ENCODE measurements at regions not wholly inside any gene's neighbourhood (a gene's known extent, or its start where the extent isn't known, plus 50 kb on each side); places are given as distances from the start of the nearest gene placed in this dataset.
"Not testable (repeated sequence)": the region's sequence is repeated elsewhere in the genome, so short reads cannot be mapped to it uniquely, and the experiment has no call there.

GRCh38 chr20:48040491-48040890 is 255.2 kb upstream of the SULF2 start:
- H3K4me3 Mint-ChIP-seq (ENCODE audit: low read depth, unreplicated experiment): no peak overlapping the region
- no peak overlapping the region for H3K27ac Mint-ChIP-seq (ENCODE audit: unreplicated experiment)
- intact Hi-C loops (cut with micrococcal nuclease; ENCODE audit: unreplicated experiment): no loop called here
- TF ChIP-seq, protein P1, sequence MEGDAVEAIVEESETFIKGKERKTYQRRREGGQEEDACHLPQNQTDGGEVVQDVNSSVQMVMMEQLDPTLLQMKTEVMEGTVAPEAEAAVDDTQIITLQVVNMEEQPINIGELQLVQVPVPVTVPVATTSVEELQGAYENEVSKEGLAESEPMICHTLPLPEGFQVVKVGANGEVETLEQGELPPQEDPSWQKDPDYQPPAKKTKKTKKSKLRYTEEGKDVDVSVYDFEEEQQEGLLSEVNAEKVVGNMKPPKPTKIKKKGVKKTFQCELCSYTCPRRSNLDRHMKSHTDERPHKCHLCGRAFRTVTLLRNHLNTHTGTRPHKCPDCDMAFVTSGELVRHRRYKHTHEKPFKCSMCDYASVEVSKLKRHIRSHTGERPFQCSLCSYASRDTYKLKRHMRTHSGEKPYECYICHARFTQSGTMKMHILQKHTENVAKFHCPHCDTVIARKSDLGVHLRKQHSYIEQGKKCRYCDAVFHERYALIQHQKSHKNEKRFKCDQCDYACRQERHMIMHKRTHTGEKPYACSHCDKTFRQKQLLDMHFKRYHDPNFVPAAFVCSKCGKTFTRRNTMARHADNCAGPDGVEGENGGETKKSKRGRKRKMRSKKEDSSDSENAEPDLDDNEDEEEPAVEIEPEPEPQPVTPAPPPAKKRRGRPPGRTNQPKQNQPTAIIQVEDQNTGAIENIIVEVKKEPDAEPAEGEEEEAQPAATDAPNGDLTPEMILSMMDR (IDR thresholded peaks at IDR 0.05; ENCODE audit: unreplicated experiment): no peak
- BruUV-seq (replicated peaks): no TSS peak
- no peaks in the 10 kb centered on the region for H3K4me1 Mint-ChIP-seq (ENCODE audit: low read depth, unreplicated experiment)
- H3K9me3 Mint-ChIP-seq (ENCODE audit: low read depth, unreplicated experiment): no peaks in the 10 kb centered on the region
- CTCF ChIA-PET: no interaction called here
- peaks cover 18% of the 10 kb centered on the region for H3K27me3 Mint-ChIP-seq (ENCODE audit: unreplicated experiment)
- H3K36me3 Mint-ChIP-seq (ENCODE audit: insufficient read depth, unreplicated experiment): no peaks in the 10 kb centered on the region
- no peak for DNase-seq

DNA sequence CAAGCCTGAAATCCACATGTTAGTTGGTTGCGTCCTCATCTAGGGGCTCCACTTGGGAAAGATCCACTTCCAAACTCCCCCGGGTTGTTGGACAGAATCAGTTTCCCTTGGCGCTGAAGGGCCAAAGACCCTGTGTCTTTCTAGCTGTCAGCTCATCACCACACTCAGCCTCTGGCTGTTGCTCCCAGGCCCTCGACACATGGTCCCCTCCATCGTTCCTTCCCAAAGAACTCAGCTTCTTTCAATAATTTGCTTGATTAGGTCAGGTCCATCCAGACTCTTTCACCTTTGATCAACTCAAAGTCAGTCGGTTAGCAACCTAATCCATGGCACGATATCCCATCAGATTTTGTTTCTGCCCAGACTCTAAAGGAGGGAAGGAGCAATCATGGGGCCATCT is 254.8 kb upstream of the SULF2 start:
- TF ChIP-seq, protein P1 (IDR thresholded peaks at IDR 0.05; ENCODE audit: unreplicated experiment): no peak
- Mint-ChIP-seq H3K27ac (ENCODE audit: unreplicated experiment) (no peak overlapping the region), H3K27me3 (ENCODE audit: unreplicated experiment) (peaks cover 13% of the 10 kb centered on the region), H3K4me1 (ENCODE audit: low read depth, unreplicated experiment) (no peaks in the 10 kb centered on the region), H3K4me3 (ENCODE audit: low read depth, unreplicated experiment) (no peak overlapping the region), H3K9me3 (ENCODE audit: low read depth, unreplicated experiment) (peaks cover 2% of the 10 kb centered on the region), H3K36me3 (ENCODE audit: insufficient read depth, unreplicated experiment) (no peaks in the 10 kb centered on the region)
- intact Hi-C loops (cut with micrococcal nuclease; ENCODE audit: unreplicated experiment): no loop called here
- CTCF ChIA-PET: no interaction called here
- no peak for DNase-seq
- no TSS peak for BruUV-seq (replicated peaks)

GRCh38 chr20:48039514-48039913 is 254.2 kb upstream of the SULF2 start:
- H3K36me3 Mint-ChIP-seq (ENCODE audit: insufficient read depth, unreplicated experiment): no peaks in the 10 kb centered on the region
- H3K27me3 Mint-ChIP-seq (ENCODE audit: unreplicated experiment): peaks cover 13% of the 10 kb centered on the region
- CTCF ChIA-PET: no interaction called here
- intact Hi-C loops (cut with micrococcal nuclease; ENCODE audit: unreplicated experiment): no loop called here
- TF ChIP-seq, protein P1 (IDR thresholded peaks at IDR 0.05; ENCODE audit: unreplicated experiment): no peak
- no peaks in the 10 kb centered on the region for H3K4me1 Mint-ChIP-seq (ENCODE audit: low read depth, unreplicated experiment)
- peaks cover 2% of the 10 kb centered on the region for H3K9me3 Mint-ChIP-seq (ENCODE audit: low read depth, unreplicated experiment)
- H3K27ac Mint-ChIP-seq (ENCODE audit: unreplicated experiment): no peak overlapping the region
- no TSS peak for BruUV-seq (replicated peaks)
- H3K4me3 Mint-ChIP-seq (ENCODE audit: low read depth, unreplicated experiment): no peak overlapping the region
- no peak for DNase-seq

DNA sequence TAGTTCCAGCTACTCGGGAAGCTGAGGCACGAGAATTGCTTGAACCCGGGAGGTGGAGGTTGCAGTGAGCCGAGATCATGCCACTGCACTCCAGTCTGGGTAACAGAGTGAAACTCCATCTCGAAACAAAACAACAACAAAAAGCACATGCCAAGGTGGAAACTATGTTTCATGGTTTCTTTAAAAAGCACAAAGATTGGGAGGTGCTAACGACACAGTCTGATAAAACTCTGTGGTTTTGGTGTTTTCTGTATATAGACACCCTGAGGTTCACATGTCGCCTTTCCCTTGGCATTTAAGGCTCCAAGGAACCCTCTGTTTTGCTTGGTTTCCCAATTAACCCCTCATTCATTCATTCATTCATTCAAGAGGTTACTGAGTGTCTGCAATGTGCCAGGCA is 253.4 kb upstream of the SULF2 start:
- intact Hi-C loops (cut with micrococcal nuclease; ENCODE audit: unreplicated experiment): no loop called here
- TF ChIP-seq, protein P1 (IDR thresholded peaks at IDR 0.05; ENCODE audit: unreplicated experiment): no peak
- Mint-ChIP-seq H3K36me3 (ENCODE audit: insufficient read depth, unreplicated experiment) (no peaks in the 10 kb centered on the region), H3K27ac (ENCODE audit: unreplicated experiment) (no peak overlapping the region), H3K4me1 (ENCODE audit: low read depth, unreplicated experiment) (no peaks in the 10 kb centered on the region), H3K27me3 (ENCODE audit: unreplicated experiment) (peaks cover 11% of the 10 kb centered on the region), H3K9me3 (ENCODE audit: low read depth, unreplicated experiment) (peaks cover 2% of the 10 kb centered on the region), H3K4me3 (ENCODE audit: low read depth, unreplicated experiment) (no peak overlapping the region)
- BruUV-seq (replicated peaks): no TSS peak
- CTCF ChIA-PET: no interaction called here
- no peak for DNase-seq

DNA sequence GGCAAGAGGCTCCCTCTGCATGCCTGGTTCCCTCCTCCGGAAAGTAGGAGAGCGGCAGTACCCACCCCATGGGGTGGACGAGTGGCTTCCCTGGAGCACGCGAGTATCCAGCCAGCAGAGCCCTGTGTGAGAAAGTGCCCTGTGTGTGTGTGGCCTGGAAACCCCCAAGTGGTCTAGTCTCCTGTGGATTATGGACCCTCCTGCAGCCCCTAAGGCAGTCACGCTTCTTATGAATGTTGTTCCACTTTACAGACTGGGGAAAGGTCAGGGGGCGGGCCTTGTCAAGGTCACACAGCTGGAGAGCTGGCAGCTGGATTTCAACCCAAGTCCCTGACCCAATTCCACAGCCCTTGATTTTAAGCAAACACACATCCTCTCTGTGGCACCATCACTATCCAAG is 252.5 kb upstream of the SULF2 start:
- H3K4me3 Mint-ChIP-seq (ENCODE audit: low read depth, unreplicated experiment); CTCF ChIA-PET; H3K27ac Mint-ChIP-seq (ENCODE audit: unreplicated experiment); H3K9me3 Mint-ChIP-seq (ENCODE audit: low read depth, unreplicated experiment); H3K27me3 Mint-ChIP-seq (ENCODE audit: unreplicated experiment); intact Hi-C loops (cut with micrococcal nuclease; ENCODE audit: unreplicated experiment); DNase-seq; H3K36me3 Mint-ChIP-seq (ENCODE audit: insufficient read depth, unreplicated experiment); H3K4me1 Mint-ChIP-seq (ENCODE audit: low read depth, unreplicated experiment); BruUV-seq (replicated peaks): not testable (repeated sequence)
